H9 (cell line): ENCODE measurements at regions not wholly inside any gene's neighbourhood (a gene's known extent, or its start where the extent isn't known, plus 50 kb on each side); places are given as distances from the start of the nearest gene placed in this dataset.

Experiments
- DNase-seq: peaks from one replicate; pipeline ENCODE4 v3.0.0-alpha.2; 2017
- H2AFZ ChIP-seq: one replicate; pipeline ENCODE4 v1.6.1; 2013; ENCODE audit warnings: mild to moderate bottlenecking, low read length, control low read depth, moderate library complexity
- H2AK5ac ChIP-seq: 2 replicates; pipeline ENCODE4 v1.6.1; 2013; ENCODE audit warnings: low read length, control low read depth, mixed read lengths; ENCODE audit not compliant: insufficient read length
- H2BK120ac ChIP-seq: one replicate; pipeline ENCODE4 v1.6.1; 2013; ENCODE audit warnings: low read depth, mild to moderate bottlenecking, low read length, control low read depth, inconsistent platforms; ENCODE audit not compliant: poor library complexity, severe bottlenecking
- H2BK12ac ChIP-seq: 2 replicates; pipeline ENCODE4 v1.6.1; 2013; ENCODE audit warnings: low read length, control low read depth, mixed read lengths, low read depth; ENCODE audit not compliant: insufficient read length
- H2BK15ac ChIP-seq: 2 replicates; pipeline ENCODE4 v1.6.1; 2013; ENCODE audit warnings: low read depth, low read length, control low read depth
- H2BK20ac ChIP-seq: one replicate; pipeline ENCODE4 v1.6.1; 2013; ENCODE audit warnings: low read depth, mild to moderate bottlenecking, low read length, control low read depth, inconsistent platforms; ENCODE audit not compliant: poor library complexity, severe bottlenecking
- H2BK5ac ChIP-seq: 2 replicates; pipeline ENCODE4 v1.6.1; 2013; ENCODE audit warnings: low read length, control low read depth, mixed read lengths; ENCODE audit not compliant: insufficient read length
- H3K14ac ChIP-seq: 2 replicates; pipeline ENCODE4 v1.6.1; 2013; ENCODE audit warnings: low read length, control low read depth; ENCODE audit not compliant: insufficient read depth
- H3K18ac ChIP-seq: 2 replicates; pipeline ENCODE4 v1.6.1; 2013; ENCODE audit warnings: low read depth, mild to moderate bottlenecking, mixed read lengths, low read length, control low read depth; ENCODE audit not compliant: insufficient read length
- H3K23ac ChIP-seq: 2 replicates; pipeline ENCODE4 v1.6.1; 2013; ENCODE audit warnings: low read length, control low read depth, mixed read lengths, low read depth; ENCODE audit not compliant: insufficient read length
- H3K23me2 ChIP-seq: 2 replicates; pipeline ENCODE4 v1.6.1; 2013; ENCODE audit warnings: low read depth, mild to moderate bottlenecking, mixed read lengths, low read length, control low read depth; ENCODE audit not compliant: insufficient read length, poor library complexity, severe bottlenecking
- H3K27ac ChIP-seq: 2 replicates; pipeline ENCODE4 v1.5.1; 2013; ENCODE audit warnings: low read length, control low read depth, mixed read lengths, low read depth; ENCODE audit not compliant: insufficient read length
- H3K27me3 ChIP-seq: 2 replicates; pipeline ENCODE4 v1.6.1; 2013; ENCODE audit warnings: low read length, control low read depth, inconsistent platforms; ENCODE audit not compliant: insufficient read depth
- H3K4ac ChIP-seq: 2 replicates; pipeline ENCODE4 v1.6.1; 2013; ENCODE audit warnings: low read depth, mild to moderate bottlenecking, control low read depth, inconsistent platforms, low read length, moderate library complexity
- H3K4me1 ChIP-seq: 2 replicates; pipeline ENCODE4 v1.6.1; 2013; ENCODE audit warnings: low read length, control low read depth, inconsistent platforms; ENCODE audit not compliant: insufficient read depth
- H3K4me2 ChIP-seq: 2 replicates; pipeline ENCODE4 v1.6.1; 2013; ENCODE audit warnings: low read length, control low read depth, mixed read lengths; ENCODE audit not compliant: insufficient read length, insufficient read depth
- H3K56ac ChIP-seq: 2 replicates; pipeline ENCODE4 v1.6.1; 2013; ENCODE audit warnings: low read depth, mild to moderate bottlenecking, mixed read lengths, low read length, control low read depth; ENCODE audit not compliant: insufficient read length
- H3K79me1 ChIP-seq: 2 replicates; pipeline ENCODE4 v1.6.1; 2013; ENCODE audit warnings: low read depth, mild to moderate bottlenecking, moderate library complexity, low read length, control low read depth, inconsistent platforms; ENCODE audit not compliant: insufficient read depth, poor library complexity, severe bottlenecking
- H3K79me2 ChIP-seq: 2 replicates; pipeline ENCODE4 v1.6.1; 2013; ENCODE audit warnings: low read length, control low read depth, inconsistent platforms; ENCODE audit not compliant: insufficient read depth
- H3K9ac ChIP-seq: 2 replicates; pipeline ENCODE4 v1.6.1; 2013; ENCODE audit warnings: low read length, control low read depth, mixed read lengths; ENCODE audit not compliant: insufficient read length; ENCODE audit errors: extremely low read depth
- H3K9me3 ChIP-seq: one replicate; pipeline ENCODE4 v1.6.1; 2013; ENCODE audit warnings: low read depth, low read length, inconsistent platforms; ENCODE audit not compliant: control insufficient read depth
- H3T11ph ChIP-seq: one replicate; pipeline ENCODE4 v1.6.1; 2013; ENCODE audit warnings: mild to moderate bottlenecking, low read length, control low read depth, inconsistent platforms
- H4K20me1 ChIP-seq: one replicate; pipeline ENCODE4 v1.6.1; 2013; ENCODE audit not compliant: control insufficient read depth, insufficient read length, insufficient read depth
- H4K5ac ChIP-seq: 2 replicates; pipeline ENCODE4 v1.6.1; 2013; ENCODE audit warnings: low read depth, mild to moderate bottlenecking, mixed read lengths, low read length, control low read depth; ENCODE audit not compliant: insufficient read length
- H4K8ac ChIP-seq: replicated peaks from 2 replicates; pipeline ENCODE4 v1.6.1; 2013; ENCODE audit warnings: low read length, control low read depth, mixed read lengths, low read depth; ENCODE audit not compliant: insufficient read length
- H4K91ac ChIP-seq: 2 replicates; pipeline ENCODE4 v1.6.1; 2013; ENCODE audit warnings: low read depth, mild to moderate bottlenecking, moderate library complexity, mixed read lengths, low read length, control low read depth; ENCODE audit not compliant: insufficient read length
- H3K27ac Mint-ChIP-seq, 3 experiments: 2 replicates in 2 of 3; 3 replicates in 1 of 3; pipeline ENCODE4 v1.8.0; 2020 to 2021; ENCODE audit warnings: mixed read lengths in 3 of 3, mild to moderate bottlenecking in 1 of 3, moderate library complexity in 1 of 3
- H3K27me3 Mint-ChIP-seq: 2 replicates; pipeline ENCODE4 v1.8.0; 2021; ENCODE audit warnings: low read depth, mild to moderate bottlenecking, moderate library complexity, mixed read lengths
- H3K36me3 Mint-ChIP-seq, 3 experiments: 2 replicates in 2 of 3; 3 replicates in 1 of 3; pipeline ENCODE4 v1.8.0; 2020 to 2021; ENCODE audit warnings: low read depth in 3 of 3, mixed read lengths in 3 of 3; ENCODE audit not compliant: insufficient read depth in 1 of 3
- H3K4me1 Mint-ChIP-seq, 2 experiments: 2 replicates each; pipeline ENCODE4 v1.8.0; 2020; ENCODE audit warnings: mixed read lengths in 2 of 2
- H3K4me3 Mint-ChIP-seq, 2 experiments: 2 replicates in 1 of 2; 3 replicates in 1 of 2; pipeline ENCODE4 v1.8.0; 2020 to 2021; ENCODE audit warnings: mild to moderate bottlenecking in 2 of 2, mixed read lengths in 2 of 2, moderate library complexity in 1 of 2
- H3K9me3 Mint-ChIP-seq, 2 experiments: 2 replicates in 1 of 2; 3 replicates in 1 of 2; pipeline ENCODE4 v1.8.0; 2020; ENCODE audit warnings: mild to moderate bottlenecking in 2 of 2, mixed read lengths in 2 of 2, moderate library complexity in 1 of 2
- CTCF ChIP-seq: fragments of 200-600 bp; sonication (generic); conservative IDR thresholded peaks from 3 replicates; pipeline ENCODE4 v1.8.0; 2021; ENCODE audit warnings: antibody characterized with exemption, mild to moderate bottlenecking
- WGBS: extraction: QIAGEN DNeasy Blood & Tissue Kit; methylation state at CpG from one replicate; pipeline ENCODE4 v1.1.7; 2013; ENCODE audit warnings: missing lambda C conversion rate, low lambda C conversion rate, mixed read lengths; ENCODE audit not compliant: insufficient read length; ENCODE audit errors: extremely low coverage; 5-methylcytosine and 5-hydroxymethylcytosine counted together

DNA sequence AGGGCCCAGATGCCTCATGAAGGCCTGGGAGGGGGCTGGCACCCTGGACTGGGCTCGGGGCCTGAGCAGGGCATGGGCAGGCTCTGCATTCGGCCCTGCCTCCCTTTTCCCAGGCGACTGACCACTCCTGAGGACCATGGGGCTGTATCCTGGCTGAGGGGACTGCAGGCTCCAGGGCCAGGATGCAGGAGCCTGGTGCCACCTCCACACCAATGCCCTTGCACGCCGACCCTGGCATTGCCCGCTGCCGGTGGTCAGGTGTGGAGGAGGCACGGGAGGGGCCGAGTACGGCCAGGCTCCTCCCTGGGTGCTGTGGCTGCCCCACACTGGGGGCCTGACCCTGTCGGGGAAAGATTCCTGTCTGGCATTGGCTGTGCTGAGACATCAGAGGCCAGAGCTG is 128.9 kb downstream of the SIK1 start:
- Histone ChIP-seq H4K8ac (no peak overlapping the region), H4K5ac (no peak overlapping the region), H2BK120ac (no peak overlapping the region), H2AFZ (no peak overlapping the region), H3K56ac (no peak overlapping the region), H3K4me1 (no peaks in the 10 kb centered on the region), H3T11ph (no peak overlapping the region), H2BK15ac (no peak overlapping the region), H3K23ac (no peak overlapping the region), H3K79me1 (no peaks in the 10 kb centered on the region), H3K27me3 (no peaks in the 10 kb centered on the region), H2AK5ac (no peak overlapping the region), H3K4ac (no peak overlapping the region), H3K23me2 (no peaks in the 10 kb centered on the region), H3K4me2 (no peak overlapping the region), H3K27ac (no peak overlapping the region), H4K20me1 (no peaks in the 10 kb centered on the region), H3K14ac (no peak overlapping the region), H3K79me2 (no peaks in the 10 kb centered on the region), H2BK20ac (no peak overlapping the region), H3K9ac (no peak overlapping the region), H4K91ac (no peak overlapping the region), H3K9me3 (no peaks in the 10 kb centered on the region), H2BK12ac (no peak overlapping the region), H2BK5ac (no peak overlapping the region), H3K18ac (no peak overlapping the region)
- Mint-ChIP-seq H3K9me3 (no peaks in the 10 kb centered on the region), H3K4me1 (no peaks in the 10 kb centered on the region), H3K4me3 (no peak overlapping the region), H3K27me3 (no peaks in the 10 kb centered on the region; the same call in 1 of the 2 replicates), H3K27ac (no peak overlapping the region), H3K36me3 (no peaks in the 10 kb centered on the region)
- WGBS: no CpG with 5 or more reads among the region's 11 CpGs
- no peak for DNase-seq
- no peak for TF ChIP-seq CTCF
